ENCODE measurements at regions not wholly inside any gene's neighbourhood (a gene's known extent, or its start where the extent isn't known, plus 50 kb on each side); places are given as distances from the start of the nearest gene placed in this dataset.

DNA sequence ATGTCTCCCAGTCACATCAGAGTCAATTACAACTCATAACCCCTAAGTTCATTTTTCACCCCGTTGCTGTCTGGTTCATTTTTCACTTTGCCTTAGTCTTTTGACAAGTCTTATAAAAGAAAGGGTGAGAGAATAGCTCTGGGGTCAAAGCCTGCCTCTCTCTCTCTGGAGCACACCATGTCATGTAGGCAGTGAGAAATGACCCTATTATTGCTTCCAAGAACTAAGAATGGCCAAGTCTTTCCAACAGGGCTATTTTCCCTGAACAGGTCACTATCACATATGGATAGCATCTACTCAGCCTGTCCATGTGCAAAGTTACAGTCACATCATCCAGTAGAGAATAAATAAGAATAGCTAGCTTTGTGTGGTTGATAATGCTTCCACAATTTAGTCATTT is 655.5 kb upstream of the LRRC4C start:
- no peak overlapping the region for H3K27ac ChIP-seq
- H3K4me1 ChIP-seq, result no peaks in the 10 kb centered on the region
- H3K4me3 ChIP-seq, result no peak overlapping the region
- TF ChIP-seq CTCF (IDR thresholded peaks at IDR 0.05), result no peak
- H3K27me3 ChIP-seq, result no peaks in the 10 kb centered on the region
- H3K9me3 ChIP-seq, result no peaks in the 10 kb centered on the region
- DNase-seq (ENCODE audit: low spot score), result no peak
- H3K36me3 ChIP-seq, result no peaks in the 10 kb centered on the region

- no peak for TF ChIP-seq CTCF (IDR thresholded peaks at IDR 0.05)
Measured at GRCh38 chr11:42138454-42138853, 679.0 kb upstream of the LRRC4C start.

DNA sequence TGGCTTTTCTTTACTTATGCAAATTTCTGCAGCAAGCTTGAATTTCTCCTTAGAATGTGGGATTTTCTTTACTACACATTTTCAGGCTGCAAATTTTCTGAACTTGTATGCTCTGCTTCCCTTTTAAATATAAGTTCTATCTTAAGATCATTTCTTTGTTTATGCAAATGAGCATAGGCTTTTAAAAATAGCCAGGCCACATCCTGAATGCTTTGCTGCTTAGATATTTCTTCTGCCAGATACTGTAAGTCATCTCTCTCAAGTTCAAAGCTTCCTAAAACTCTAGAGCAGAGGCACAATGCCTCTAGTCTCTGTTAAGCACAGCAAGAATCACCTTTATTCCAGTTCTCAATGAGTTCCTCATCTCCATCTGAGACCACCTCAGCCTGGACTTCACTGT is 685.9 kb upstream of the LRRC4C start:
- no peaks in the 10 kb centered on the region for H3K4me1 ChIP-seq
- H3K9me3 ChIP-seq, result no peaks in the 10 kb centered on the region
- no peak overlapping the region for H3K4me3 ChIP-seq
- H3K36me3 ChIP-seq, result no peaks in the 10 kb centered on the region
- H3K27me3 ChIP-seq, result no peaks in the 10 kb centered on the region
- DNase-seq (ENCODE audit: low spot score), result no peak
- no peak overlapping the region for H3K27ac ChIP-seq
- TF ChIP-seq CTCF (IDR thresholded peaks at IDR 0.05), result no peak

More at GRCh38 chr11:42138454-42138853, 679.0 kb upstream of the LRRC4C start:
- no peak overlapping the region for H3K27ac ChIP-seq
- no peak for DNase-seq (ENCODE audit: low spot score)
- no peaks in the 10 kb centered on the region for H3K27me3 ChIP-seq
- no peaks in the 10 kb centered on the region for H3K36me3 ChIP-seq
- H3K4me1 ChIP-seq, result no peaks in the 10 kb centered on the region
- no peak overlapping the region for H3K4me3 ChIP-seq
- no peaks in the 10 kb centered on the region for H3K9me3 ChIP-seq

DNA sequence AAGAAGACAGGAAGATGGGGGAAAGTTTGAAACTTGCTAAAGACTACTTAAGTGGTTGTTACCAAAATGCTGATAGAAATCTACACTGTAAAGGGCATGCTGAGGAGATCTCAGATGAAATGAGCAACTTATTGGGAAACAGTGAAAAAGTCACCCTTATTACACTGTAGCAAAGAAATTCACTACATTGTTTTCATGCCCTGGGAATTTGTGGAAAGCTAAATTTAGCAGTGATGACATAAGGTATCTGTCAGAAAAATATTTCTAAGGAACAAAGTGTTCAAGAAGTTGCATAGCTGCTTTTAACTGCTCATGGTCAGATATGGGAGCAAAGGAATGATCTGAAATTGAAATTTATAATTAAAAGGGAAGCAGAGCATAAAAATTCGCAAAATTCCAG is 702.4 kb upstream of the LRRC4C start:
- no peaks in the 10 kb centered on the region for H3K27me3 ChIP-seq
- no peak for DNase-seq (ENCODE audit: low spot score)
- no peaks in the 10 kb centered on the region for H3K9me3 ChIP-seq
- H3K4me3 ChIP-seq, result no peak overlapping the region
- no peaks in the 10 kb centered on the region for H3K36me3 ChIP-seq
- TF ChIP-seq CTCF (IDR thresholded peaks at IDR 0.05), result no peak
- H3K27ac ChIP-seq, result no peak overlapping the region
- no peaks in the 10 kb centered on the region for H3K4me1 ChIP-seq

- Histone ChIP-seq H3K27me3 (no peaks in the 10 kb centered on the region), H3K4me1 (no peaks in the 10 kb centered on the region), H3K4me3 (no peak overlapping the region), H3K9me3 (no peaks in the 10 kb centered on the region), H3K36me3 (no peaks in the 10 kb centered on the region), H3K27ac (no peak overlapping the region)
- DNase-seq (ENCODE audit: low spot score), result no peak
- TF ChIP-seq CTCF (IDR thresholded peaks at IDR 0.05), result no peak
Measured at GRCh38 chr11:42169191-42169590, 709.7 kb upstream of the LRRC4C start.

DNA sequence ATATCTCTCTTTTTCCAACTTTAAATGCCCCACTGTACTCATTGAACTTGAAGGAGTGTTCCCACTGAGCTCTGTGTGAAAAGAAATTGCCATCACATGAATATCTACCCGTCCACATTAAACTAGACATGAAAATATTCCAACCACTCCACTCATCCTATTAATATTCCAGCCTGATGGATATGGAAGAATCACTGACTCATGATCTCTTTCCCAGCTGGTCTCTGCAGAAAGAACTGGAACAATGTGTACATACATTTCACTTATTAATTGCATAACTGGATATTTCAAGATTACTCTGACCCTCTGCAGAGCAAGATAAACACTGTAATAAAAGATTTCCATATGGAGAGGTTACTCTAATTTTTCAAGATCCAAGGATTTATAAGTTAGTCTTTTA is 711.1 kb upstream of the LRRC4C start:
- no peak for TF ChIP-seq CTCF (IDR thresholded peaks at IDR 0.05)
- H3K27ac ChIP-seq, result no peak overlapping the region
- H3K9me3 ChIP-seq, result no peaks in the 10 kb centered on the region
- no peaks in the 10 kb centered on the region for H3K4me1 ChIP-seq
- H3K4me3 ChIP-seq, result no peak overlapping the region
- no peaks in the 10 kb centered on the region for H3K36me3 ChIP-seq
- no peak for DNase-seq (ENCODE audit: low spot score)
- no peaks in the 10 kb centered on the region for H3K27me3 ChIP-seq
